ENCODE measurements at regions not wholly inside any gene's neighbourhood (a gene's known extent, or its start where the extent isn't known, plus 50 kb on each side); places are given as distances from the start of the nearest gene placed in this dataset.

DNA sequence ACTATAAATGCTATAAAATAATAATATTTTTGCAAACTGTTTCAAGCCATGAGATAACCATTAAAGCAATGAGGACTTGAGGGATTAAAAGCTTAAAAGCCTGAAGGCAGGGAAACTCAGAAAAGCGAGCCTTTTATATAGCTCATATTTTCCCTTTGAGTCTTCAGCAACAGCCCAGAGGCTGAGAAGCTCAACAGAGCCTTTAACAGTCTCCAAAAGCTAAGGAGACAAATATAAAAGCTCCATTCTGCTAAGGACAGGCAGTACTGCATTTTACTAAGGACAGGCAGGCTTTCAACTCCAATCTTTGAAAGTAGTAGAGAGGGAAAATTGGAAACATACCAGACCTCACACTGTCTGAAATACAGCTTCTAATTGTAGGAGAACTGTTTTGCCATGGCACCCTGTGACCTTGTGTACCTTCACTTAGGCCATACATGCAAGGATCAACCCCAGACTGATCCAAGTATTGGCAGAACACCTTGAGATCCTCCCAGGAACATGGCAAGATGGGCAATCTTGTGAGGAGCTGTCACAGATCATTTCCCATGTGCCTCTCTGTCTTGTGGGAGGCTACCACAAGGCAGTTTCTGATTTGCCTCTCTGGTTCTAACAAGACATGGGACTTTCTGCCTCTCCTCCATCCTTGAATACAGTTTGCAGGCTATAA lies 53.1 kb upstream of the ARNT2 start:
- no peak for TF ChIP-seq EP300 (IDR thresholded peaks at IDR 0.05)
- no peak for TF ChIP-seq POLR2A (IDR thresholded peaks at IDR 0.05)

Measured in ovary (tissue), 1 donor.